ENCODE measurements at regions not wholly inside any gene's neighbourhood (a gene's known extent, or its start where the extent isn't known, plus 50 kb on each side); places are given as distances from the start of the nearest gene placed in this dataset.

DNA sequence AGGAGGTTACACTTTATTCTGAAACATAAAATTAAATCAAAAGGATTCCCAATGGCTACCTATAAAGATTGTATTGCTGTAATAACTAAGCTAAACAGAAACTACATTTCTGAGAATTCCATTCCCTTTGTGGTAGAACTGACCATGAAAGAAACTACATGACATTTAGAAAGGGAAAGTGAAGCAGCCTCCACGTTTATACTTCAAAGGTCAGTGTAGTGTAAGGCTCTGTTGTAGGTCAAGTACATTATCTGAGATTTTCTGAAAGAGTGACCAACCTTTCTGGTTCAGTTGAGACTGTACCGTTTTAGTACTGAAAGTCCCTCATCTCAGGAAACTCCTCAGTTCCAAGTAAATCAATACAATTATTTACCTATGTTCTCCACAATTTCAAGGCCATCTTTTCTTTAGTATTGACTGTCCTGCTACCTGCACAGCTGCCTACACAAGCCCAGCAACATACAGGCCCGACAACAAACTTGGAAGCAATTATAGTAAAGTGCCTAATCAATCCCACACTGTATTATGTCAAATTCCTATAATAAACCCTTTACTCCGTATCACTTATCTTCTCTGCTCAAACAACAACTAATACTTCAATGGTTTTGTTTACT lies 343.0 kb downstream of the PLOD2 start:
- H3K27ac ChIP-seq, result no peak overlapping the region
- H3K4me1 ChIP-seq (replicated peaks in 1 of 2), result no peaks in the 10 kb centered on the region
- in situ Hi-C loops (cut with MboI; ENCODE audit: low pct_unique_long_range_greater_than_20kb in 2 of 9, low sequenced_read_pairs in 9 of 9, unreplicated experiment in 9 of 9), result no loop called here
- ATAC-seq (replicated peaks in 6 of 8), result no peak
- no peak overlapping the region for H3K4me3 ChIP-seq
- 17 to 83% (median 33%) methylated on average over 1 to 4 of the region's 4 CpGs; no CpG with 5 or more reads in 3 of the 10 experiments for WGBS, 10 experiments

DNA sequence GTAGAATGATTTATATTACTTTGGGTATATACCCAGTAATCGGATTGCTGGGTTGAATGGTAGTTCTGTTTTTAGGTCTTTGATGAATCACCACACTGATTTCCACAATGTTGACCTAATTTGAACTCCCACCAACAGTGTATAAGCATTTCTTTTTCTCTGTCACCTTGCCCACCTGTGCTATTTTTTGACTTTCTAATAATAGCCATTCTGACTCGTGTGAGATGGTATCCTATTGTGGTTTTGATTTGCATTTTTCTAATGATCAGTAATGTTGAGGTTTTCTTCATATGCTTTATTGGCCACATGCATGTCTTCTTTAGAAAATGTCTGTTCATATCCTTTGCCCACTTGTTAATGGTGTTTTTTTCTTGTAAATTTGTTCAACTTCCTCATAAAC lies 340.8 kb downstream of the PLOD2 start:
- Histone ChIP-seq H3K4me3 (no peak overlapping the region), H3K4me1 (replicated peaks in 1 of 2) (no peaks in the 10 kb centered on the region), H3K27ac (no peak overlapping the region)
- WGBS, 10 experiments, result 0 to 100% (median 63%) methylated on average over 1 to 2 of the region's 2 CpGs; no CpG with 5 or more reads in 4 of the 10 experiments
- no peak for ATAC-seq (replicated peaks in 6 of 8)
- in situ Hi-C loops (cut with MboI; ENCODE audit: low pct_unique_long_range_greater_than_20kb in 2 of 9, low sequenced_read_pairs in 9 of 9, unreplicated experiment in 9 of 9), result no loop called here

DNA sequence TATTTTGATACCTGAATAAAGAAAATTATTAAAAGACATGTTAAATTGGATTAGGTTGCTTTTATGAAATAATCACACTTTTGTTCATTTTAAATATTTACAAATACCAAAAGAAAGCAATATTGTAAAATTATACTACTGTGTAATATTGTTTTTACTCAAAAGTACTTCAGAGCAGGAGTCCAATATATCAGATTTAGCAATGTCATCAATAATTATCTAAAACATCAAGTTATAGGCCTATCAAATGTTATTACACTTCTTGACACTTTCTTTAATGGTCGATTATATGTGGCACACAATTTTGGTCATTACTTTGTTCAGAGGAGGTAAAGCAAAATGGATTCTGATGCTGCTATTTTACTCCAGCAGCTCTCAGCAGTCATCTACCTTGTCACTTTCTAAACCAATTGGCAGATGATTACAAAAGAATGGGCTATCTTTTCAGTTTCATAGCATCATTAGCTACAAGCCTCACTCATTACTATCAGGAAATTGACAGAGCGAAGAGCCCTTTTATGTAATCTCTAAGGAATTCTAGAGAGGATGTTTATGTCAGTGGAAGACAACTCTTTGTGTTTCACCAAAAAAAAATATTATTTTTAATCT lies 318.6 kb downstream of the PLOD2 start:
- 0 to 86% (median 48%) methylated on average over 1 to 2 of the region's 2 CpGs; no CpG with 5 or more reads in 2 of the 10 experiments for WGBS, 10 experiments
- H3K4me3 ChIP-seq, result no peak overlapping the region
- ATAC-seq (replicated peaks in 6 of 8), result no peak
- in situ Hi-C loops (cut with MboI; ENCODE audit: low pct_unique_long_range_greater_than_20kb in 2 of 9, low sequenced_read_pairs in 9 of 9, unreplicated experiment in 9 of 9), result no loop called here
- H3K4me1 ChIP-seq (replicated peaks in 1 of 2), result peaks cover 0 to 2% of the 10 kb centered on the region in 2 donors
- H3K27ac ChIP-seq, result no peak overlapping the region

DNA sequence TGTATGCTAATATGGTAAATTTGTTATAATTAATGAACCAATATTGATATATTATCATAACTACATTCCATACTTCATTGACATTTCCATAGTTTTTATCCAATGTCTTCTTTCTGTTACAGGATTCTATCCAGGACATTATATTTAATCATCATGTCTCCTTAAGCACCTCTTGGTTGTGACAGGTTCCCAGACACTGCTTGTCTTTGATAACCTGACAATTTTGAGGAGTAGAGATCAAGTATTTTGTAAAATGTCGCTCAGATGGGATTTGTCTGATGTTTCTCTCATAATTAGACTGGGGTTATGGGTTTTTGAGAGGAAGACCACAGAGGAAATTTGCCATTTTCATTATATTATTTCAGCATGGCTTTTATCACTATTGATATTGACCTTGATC lies 317.4 kb downstream of the PLOD2 start:
- Histone ChIP-seq H3K4me1 (replicated peaks in 1 of 2) (peaks cover 0 to 2% of the 10 kb centered on the region in 2 donors), H3K4me3 (no peak overlapping the region)

GRCh38 chr3:145849115-145849514 lies 311.9 kb downstream of the PLOD2 start:
- in situ Hi-C loops (cut with MboI; ENCODE audit: low pct_unique_long_range_greater_than_20kb in 2 of 9, low sequenced_read_pairs in 9 of 9, unreplicated experiment in 9 of 9), result no loop called here
- ATAC-seq (replicated peaks in 6 of 8), result no peak

More for the DNA sequence above, 317.4 kb downstream of the PLOD2 start:
- ATAC-seq (replicated peaks in 6 of 8), result no peak
- in situ Hi-C loops (cut with MboI; ENCODE audit: low pct_unique_long_range_greater_than_20kb in 2 of 9, low sequenced_read_pairs in 9 of 9, unreplicated experiment in 9 of 9), result no loop called here
- WGBS, 10 experiments, result 0 to 100% (median 83%) methylated on average over 1 of the region's 1 CpG; no CpG with 5 or more reads in 4 of the 10 experiments
- no peak overlapping the region for H3K27ac ChIP-seq

DNA sequence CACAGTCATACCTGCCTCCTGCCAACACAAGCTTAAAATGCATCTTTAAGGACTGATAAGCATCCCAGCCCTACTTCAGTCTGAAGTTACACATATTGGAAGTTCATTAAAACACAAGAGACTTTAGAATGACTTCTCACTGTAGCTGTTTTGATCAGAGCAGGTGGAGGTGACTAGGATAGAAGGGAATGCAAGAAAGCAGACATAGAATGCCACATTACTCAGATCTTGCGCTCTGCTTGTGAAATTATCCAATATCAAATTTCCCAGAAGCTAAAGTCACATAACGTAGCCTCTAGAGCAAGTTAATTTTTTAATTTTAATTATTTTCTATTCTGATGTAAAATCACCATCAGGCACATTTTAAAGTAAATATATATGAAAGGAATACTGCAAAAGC lies 306.5 kb downstream of the PLOD2 start:
- Histone ChIP-seq H3K4me3 (no peak overlapping the region), H3K27ac (no peak overlapping the region), H3K4me1 (replicated peaks in 1 of 2) (no peaks in the 10 kb centered on the region)
- WGBS, 10 experiments, result 14 to 100% (median 87%) methylated on average over 1 to 2 of the region's 2 CpGs
- no peak for ATAC-seq (replicated peaks in 6 of 8)
- in situ Hi-C loops (cut with MboI; ENCODE audit: low pct_unique_long_range_greater_than_20kb in 2 of 9, low sequenced_read_pairs in 9 of 9, unreplicated experiment in 9 of 9), result no loop called here

More at GRCh38 chr3:145849115-145849514, 311.9 kb downstream of the PLOD2 start:
- no peak overlapping the region for H3K27ac ChIP-seq
- WGBS, 10 experiments, result 58 to 100% (median 100%) methylated on average over 1 of the region's 1 CpG; no CpG with 5 or more reads in 1 of the 10 experiments
- H3K4me3 ChIP-seq, result no peak overlapping the region
- H3K4me1 ChIP-seq (replicated peaks in 1 of 2), result no peaks in the 10 kb centered on the region

DNA sequence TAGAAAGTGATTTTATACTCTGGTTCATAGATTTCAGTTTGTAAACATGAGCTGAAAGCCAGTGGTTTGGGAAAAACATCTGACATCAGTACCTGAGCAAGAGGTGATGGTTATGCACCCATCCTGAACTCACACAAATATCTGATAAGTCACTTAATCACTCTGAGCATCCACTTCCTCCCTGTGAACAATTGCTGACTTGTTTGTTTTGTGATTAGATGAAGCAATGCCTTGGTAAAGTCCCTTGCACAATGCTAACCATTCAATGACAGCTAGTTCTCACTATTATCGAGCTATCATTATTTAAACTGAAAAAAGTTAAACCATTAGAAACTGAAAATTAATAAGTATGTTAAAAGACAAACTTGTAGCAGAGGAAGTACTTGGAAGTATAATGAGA lies 303.0 kb downstream of the PLOD2 start:
- WGBS, 10 experiments, result 17 to 100% (median 67%) methylated on average over 1 of the region's 1 CpG; no CpG with 5 or more reads in 1 of the 10 experiments
- in situ Hi-C loops (cut with MboI; ENCODE audit: low pct_unique_long_range_greater_than_20kb in 2 of 9, low sequenced_read_pairs in 9 of 9, unreplicated experiment in 9 of 9), result no loop called here
- no peak for ATAC-seq (replicated peaks in 6 of 8)

GRCh38 chr3:145864336-145864735 lies 296.6 kb downstream of the PLOD2 start:
- Histone ChIP-seq H3K4me1 (replicated peaks in 1 of 2) (no peaks in the 10 kb centered on the region), H3K27ac (no peak overlapping the region), H3K4me3 (no peak overlapping the region)
- WGBS, 10 experiments, result 14 to 88% (median 71%) methylated on average over 1 to 2 of the region's 2 CpGs; no CpG with 5 or more reads in 3 of the 10 experiments
- ATAC-seq (replicated peaks in 6 of 8), result no peak
- in situ Hi-C loops (cut with MboI; ENCODE audit: low pct_unique_long_range_greater_than_20kb in 2 of 9, low sequenced_read_pairs in 9 of 9, unreplicated experiment in 9 of 9), result no loop called here

More for the DNA sequence above, 303.0 kb downstream of the PLOD2 start:
- no peak overlapping the region for H3K4me3 ChIP-seq
- no peaks in the 10 kb centered on the region for H3K4me1 ChIP-seq (replicated peaks in 1 of 2)
- H3K27ac ChIP-seq, result no peak overlapping the region

DNA sequence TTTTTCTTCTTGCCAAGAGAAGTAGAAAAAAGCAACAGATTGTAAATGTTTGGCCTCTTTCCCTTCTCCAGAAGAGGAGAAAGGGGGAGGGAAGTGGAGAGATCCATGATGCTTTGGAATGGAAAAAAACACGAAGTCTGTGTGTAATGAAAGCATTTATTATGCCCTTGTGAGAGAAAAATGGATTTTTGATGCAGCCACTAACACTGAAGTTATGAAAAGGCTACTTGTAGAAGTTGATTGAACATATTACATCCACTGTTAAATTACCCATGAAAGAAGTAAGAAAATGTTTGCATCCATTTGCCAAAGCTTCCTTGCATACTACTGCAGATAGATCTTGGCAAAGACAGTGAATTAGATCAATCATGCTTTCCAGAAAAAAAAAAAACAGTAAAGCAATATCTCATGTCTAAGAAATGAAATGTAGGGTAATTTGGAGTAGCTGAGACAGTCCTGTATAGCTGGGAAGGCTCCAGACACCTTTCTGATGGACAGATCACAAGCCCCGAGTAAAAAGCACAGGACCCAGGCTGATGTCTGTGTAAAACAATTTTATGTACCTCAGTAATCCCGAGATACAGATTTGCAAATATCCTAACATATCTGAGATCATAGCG lies 295.5 kb downstream of the PLOD2 start:
- in situ Hi-C loops (cut with MboI; ENCODE audit: low pct_unique_long_range_greater_than_20kb in 2 of 9, low sequenced_read_pairs in 9 of 9, unreplicated experiment in 9 of 9), result no loop called here
- Histone ChIP-seq H3K27ac (no peak overlapping the region), H3K4me1 (replicated peaks in 1 of 2) (no peaks in the 10 kb centered on the region), H3K4me3 (no peak overlapping the region)
- 0 to 74% (median 40%) methylated on average over 1 to 4 of the region's 4 CpGs; no CpG with 5 or more reads in 1 of the 10 experiments for WGBS, 10 experiments
- peak in 4 of 8 experiments; percentile 32 to 92 (median 67) for ATAC-seq (replicated peaks in 6 of 8)

- no peaks in the 10 kb centered on the region for H3K4me1 ChIP-seq (replicated peaks in 1 of 2)
- ATAC-seq (replicated peaks in 6 of 8), result no peak
- 14 to 100% (median 82%) methylated on average over 1 of the region's 1 CpG; no CpG with 5 or more reads in 4 of the 10 experiments for WGBS, 10 experiments
- no peak overlapping the region for H3K27ac ChIP-seq
- in situ Hi-C loops (cut with MboI; ENCODE audit: low pct_unique_long_range_greater_than_20kb in 2 of 9, low sequenced_read_pairs in 9 of 9, unreplicated experiment in 9 of 9), result no loop called here
- no peak overlapping the region for H3K4me3 ChIP-seq
Measured at GRCh38 chr3:145869958-145870357, 291.0 kb downstream of the PLOD2 start.

- no peak overlapping the region for H3K4me3 ChIP-seq
- no peak overlapping the region for H3K27ac ChIP-seq
- WGBS, 10 experiments, result 0 to 100% (median 88%) methylated on average over 1 to 2 of the region's 2 CpGs; no CpG with 5 or more reads in 1 of the 10 experiments
- ATAC-seq (replicated peaks in 6 of 8), result no peak
- in situ Hi-C loops (cut with MboI; ENCODE audit: low pct_unique_long_range_greater_than_20kb in 2 of 9, low sequenced_read_pairs in 9 of 9, unreplicated experiment in 9 of 9), result no loop called here
- H3K4me1 ChIP-seq (replicated peaks in 1 of 2), result no peaks in the 10 kb centered on the region
Measured at GRCh38 chr3:145882436-145882835, 278.5 kb downstream of the PLOD2 start.

DNA sequence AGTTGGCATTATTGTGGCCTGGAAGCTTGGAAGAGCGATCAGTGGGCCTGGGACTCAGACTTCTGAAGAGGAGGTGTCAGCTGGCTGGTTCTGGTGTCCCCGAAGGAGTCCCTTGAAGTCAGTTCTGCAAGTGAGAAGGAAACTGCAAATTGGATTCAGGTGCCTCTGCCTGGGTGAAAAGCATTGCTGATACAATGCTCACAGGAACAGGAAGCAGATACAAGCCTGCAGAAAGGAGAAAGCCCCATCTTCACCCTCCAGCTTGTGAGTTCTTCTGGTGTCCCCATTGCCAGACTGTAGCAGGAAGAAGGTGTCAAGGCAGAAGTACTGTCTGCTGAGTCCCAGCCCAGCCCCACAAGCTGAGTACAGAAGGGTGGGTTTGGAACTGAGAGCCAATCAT lies 271.3 kb downstream of the PLOD2 start:
- H3K4me3 ChIP-seq, result no peak overlapping the region
- ATAC-seq (replicated peaks in 6 of 8), result no peak
- in situ Hi-C loops (cut with MboI; ENCODE audit: low pct_unique_long_range_greater_than_20kb in 2 of 9, low sequenced_read_pairs in 9 of 9, unreplicated experiment in 9 of 9), result no loop called here
- H3K27ac ChIP-seq, result no peak overlapping the region
- WGBS, 10 experiments, result 20 to 80% (median 40%) methylated on average over 1 to 2 of the region's 2 CpGs; no CpG with 5 or more reads in 3 of the 10 experiments
- H3K4me1 ChIP-seq (replicated peaks in 1 of 2), result peaks cover 0 to 5% of the 10 kb centered on the region in 2 donors

GRCh38 chr3:145892869-145893268 lies 268.1 kb downstream of the PLOD2 start:
- Histone ChIP-seq H3K27ac (no peak overlapping the region), H3K4me1 (replicated peaks in 1 of 2) (peaks cover 0 to 5% of the 10 kb centered on the region in 2 donors), H3K4me3 (no peak overlapping the region)
- in situ Hi-C loops (cut with MboI; ENCODE audit: low pct_unique_long_range_greater_than_20kb in 2 of 9, low sequenced_read_pairs in 9 of 9, unreplicated experiment in 9 of 9), result no loop called here
- no peak for ATAC-seq (replicated peaks in 6 of 8)
- 40 to 90% (median 54%) methylated on average over 1 to 3 of the region's 3 CpGs; no CpG with 5 or more reads in 2 of the 10 experiments for WGBS, 10 experiments

Data from motor neuron (in vitro differentiated cells).